Loucy (cell line): ENCODE measurements at regions not wholly inside any gene's neighbourhood (a gene's known extent, or its start where the extent isn't known, plus 50 kb on each side); places are given as distances from the start of the nearest gene placed in this dataset.

ENCODE experiments used
- CTCF ChIP-seq: fragments of 200-600 bp; sonication (generic); conservative IDR thresholded peaks from 2 replicates; pipeline ENCODE4 v1.5.1; 2014; ENCODE audit warnings: mild to moderate bottlenecking, antibody characterized with exemption, low read length
- EZH2phosphoT487 ChIP-seq: fragments of 200-600 bp; IDR thresholded peaks from 2 replicates; pipeline ENCODE4 v1.6.1; 2018; ENCODE audit warnings: antibody characterized with exemption, mild to moderate bottlenecking, moderate library complexity, borderline replicate concordance

- TF ChIP-seq CTCF: no peak
- TF ChIP-seq EZH2phosphoT487: no peak
Observed at GRCh38 chr14:55955175-55955574, 163.0 kb upstream of the PELI2 start.
